Endothelial cell of umbilical vein (primary cell): ENCODE measurements at regions not wholly inside any gene's neighbourhood (a gene's known extent, or its start where the extent isn't known, plus 50 kb on each side); places are given as distances from the start of the nearest gene placed in this dataset.
"Not testable (repeated sequence)": the region's sequence is repeated elsewhere in the genome, so short reads cannot be mapped to it uniquely, and the experiment has no call there.

Source experiments
- BruUV-seq: library from RNA; stranded (reverse); fragments of 400-500 nt; replicated peaks from 2 replicates; lab custom pipeline; 2021; lab: Mats Ljungman, UMichigan
- CTCF ChIA-PET: fragments of 300-600, 350-600 bp; sonication (Branson Sonifier 250); formaldehyde crosslinking; loops from one replicate; lab custom pipeline; 2021; ENCODE audit warnings: antibody characterized with exemption, inconsistent platforms; lab: Charles Lee
- POLR2A ChIA-PET: fragments of 300-600, 350-600 bp; sonication (Branson Sonifier 250); formaldehyde crosslinking; loops from one replicate; lab custom pipeline; 2021; ENCODE audit warnings: antibody characterized with exemption, inconsistent platforms; lab: Charles Lee
- DNase-seq: peaks from one replicate; pipeline ENCODE4 v3.0.0-alpha.2; 2011; ENCODE audit warnings: low read depth, low spot score
- FAIRE-seq: peaks from 2 replicates; lab custom pipeline; 2011; peaks lifted over from hg19 to GRCh38; lab: Jason Lieb, UNC
- H2AFZ ChIP-seq: 2 replicates; pipeline ENCODE4 v1.6.0; 2012; ENCODE audit warnings: low read depth, low read length, control low read depth, inconsistent platforms
- H3K27ac ChIP-seq: 2 replicates; pipeline ENCODE4 v1.5.1; 2011; ENCODE audit warnings: low read depth, mild to moderate bottlenecking, control low read depth, low read length, moderate library complexity; ENCODE audit not compliant: insufficient read depth
- H3K27me3 ChIP-seq, 2 experiments: 2 replicates each; pipeline versions ENCODE4 v1.6.0 to v1.6.1; 2011; ENCODE audit warnings: low read length in 2 of 2, mixed read lengths in 1 of 2; ENCODE audit not compliant: control insufficient read depth in 2 of 2, insufficient read depth in 2 of 2
- H3K36me3 ChIP-seq, 2 experiments: 2 replicates in 1 of 2; 3 replicates in 1 of 2; pipeline ENCODE4 v1.5.1; 2011; ENCODE audit warnings: low read length in 2 of 2, mild to moderate bottlenecking in 1 of 2, moderate library complexity in 1 of 2; ENCODE audit not compliant: control insufficient read depth in 2 of 2, insufficient read depth in 2 of 2; ENCODE audit errors: extremely low read depth in 1 of 2
- H3K4me1 ChIP-seq: 3 replicates; pipeline ENCODE4 v1.5.1; 2011; ENCODE audit warnings: mild to moderate bottlenecking, low read length; ENCODE audit not compliant: control insufficient read depth, insufficient read depth; ENCODE audit errors: extremely low read depth
- H3K4me2 ChIP-seq: 2 replicates; pipeline ENCODE4 v1.6.1; 2011; ENCODE audit warnings: low read length, control low read depth, mixed read lengths; ENCODE audit not compliant: insufficient read depth
- H3K4me3 ChIP-seq, 3 experiments: fragments of 200-600 bp in 1 of 3; sonication (generic), shearing (Covaris generic) in 1 of 3; replicated peaks in 1 of 3; 2 replicates each; pipeline ENCODE4 v1.5.1; 2011 to 2016; ENCODE audit warnings: control low read depth in 3 of 3, low read length in 3 of 3, mild to moderate bottlenecking in 2 of 3, inconsistent platforms in 1 of 3, low read depth in 1 of 3, moderate library complexity in 1 of 3; ENCODE audit not compliant: insufficient read depth in 1 of 3
- H3K79me2 ChIP-seq: 2 replicates; pipeline ENCODE4 v1.6.0; 2012; ENCODE audit warnings: low read length, inconsistent platforms; ENCODE audit not compliant: control insufficient read depth, insufficient read depth
- H3K9ac ChIP-seq: replicated peaks from 2 replicates; pipeline ENCODE3; 2011; ENCODE audit warnings: low read length, control low read depth; ENCODE audit not compliant: insufficient read depth; ENCODE audit errors: extremely low read depth
- H3K9me1 ChIP-seq: replicated peaks from 3 replicates; pipeline ENCODE4 v1.6.0; 2011; ENCODE audit warnings: mild to moderate bottlenecking, low read length; ENCODE audit not compliant: control insufficient read depth, insufficient read depth; ENCODE audit errors: extremely low read depth
- H3K9me3 ChIP-seq: replicated peaks from 2 replicates; pipeline ENCODE4 v1.5.1; 2012; ENCODE audit warnings: low read length, inconsistent platforms; ENCODE audit not compliant: control insufficient read depth, insufficient read depth
- H4K20me1 ChIP-seq: replicated peaks from 2 replicates; pipeline ENCODE3; 2011; ENCODE audit warnings: mild to moderate bottlenecking, low read length; ENCODE audit not compliant: control insufficient read depth, insufficient read depth; ENCODE audit errors: extremely low read depth
- CTCF ChIP-seq, 2 donors: IDR thresholded peaks; 1 replicate in 1 of 2; 2 replicates in 1 of 2; pipeline ENCODE4 v1.5.1; 2011; ENCODE audit warnings: low read length in 2 of 2, mild to moderate bottlenecking in 2 of 2, moderate library complexity in 2 of 2, control low read depth in 1 of 2, inconsistent platforms in 1 of 2, low read depth in 1 of 2; ENCODE audit not compliant: insufficient read depth in 1 of 2; ENCODE audit errors: extremely low read depth in 1 of 2
- EZH2 ChIP-seq: IDR thresholded peaks from 2 replicates; pipeline ENCODE4 v1.6.1; 2012; ENCODE audit warnings: borderline replicate concordance, low read depth, mild to moderate bottlenecking, moderate library complexity, low read length, inconsistent platforms; ENCODE audit not compliant: severe bottlenecking
- FOS ChIP-seq: IDR thresholded peaks from 2 replicates; pipeline ENCODE4 v1.6.1; 2011; ENCODE audit warnings: mild to moderate bottlenecking, low read length, moderate library complexity, borderline replicate concordance; ENCODE audit not compliant: insufficient read depth
- GATA2 ChIP-seq: IDR thresholded peaks from 2 replicates; pipeline ENCODE4 v1.7.0; 2011; ENCODE audit warnings: low read depth, mild to moderate bottlenecking, moderate library complexity, mixed read lengths, low read length; ENCODE audit not compliant: insufficient read length, insufficient read depth
- JUN ChIP-seq: IDR thresholded peaks from 2 replicates; pipeline ENCODE4 v1.6.1; 2011; ENCODE audit warnings: borderline replicate concordance, low read depth; ENCODE audit not compliant: insufficient read length, insufficient read depth
- MAX ChIP-seq: IDR thresholded peaks from 2 replicates; pipeline ENCODE4 v1.6.1; 2011; ENCODE audit not compliant: insufficient read depth, insufficient read length
- MYC ChIP-seq: IDR thresholded peaks from one replicate; pipeline ENCODE4 v1.6.1; 2011; ENCODE audit warnings: mild to moderate bottlenecking, low read depth, low read length
- POLR2A ChIP-seq: IDR thresholded peaks from 2 replicates; pipeline ENCODE4 v1.6.1; 2012; ENCODE audit warnings: low read depth, mild to moderate bottlenecking, control low read depth, low read length
- POLR2AphosphoS5 ChIP-seq: IDR thresholded peaks from 2 replicates; pipeline ENCODE4 v1.6.1; 2012; ENCODE audit warnings: low read depth, mild to moderate bottlenecking, control low read depth, low read length, moderate library complexity; ENCODE audit not compliant: insufficient read depth
- dilution Hi-C: fragments of 300-500 bp; cut with MboI; formaldehyde crosslinking; loops from one replicate; pipeline ENCODE4 v1.15.0; 2019; ENCODE audit warnings: low sequenced_read_pairs; ENCODE audit not compliant: extremely low pct_ligation_motif_present
- intact Hi-C: fragments of 100-400 bp; cut with micrococcal nuclease; formaldehyde crosslinking; loops from one replicate; pipeline ENCODE4 v1.10.0; 2022

GRCh38 chr14:31913370-31913769 is 163.7 kb upstream of the ARHGAP5 start:
- H3K36me3 ChIP-seq: no peaks in the 10 kb centered on the region
- POLR2A ChIA-PET: no interaction called here
- dilution Hi-C loops (no loop called here), intact Hi-C loops (no loop called here)
- BruUV-seq: no TSS peak
- no peak for DNase-seq
- no peak overlapping the region for H3K27ac ChIP-seq
- H3K4me3 ChIP-seq: no peak overlapping the region
- H3K9ac ChIP-seq: no peak overlapping the region
- FAIRE-seq: no peak
- TF ChIP-seq POLR2AphosphoS5 (no peak), POLR2A (no peak), CTCF (IDR thresholded peaks at IDR 0.05; ENCODE audit: extremely low read depth in 1 of 2, insufficient read depth in 1 of 2, low read depth in 1 of 2, low read length in 2 of 2) (no peak), JUN (no peak), GATA2 (no peak), MAX (no peak), FOS (no peak), EZH2 (no peak), MYC (no peak)
- no peak overlapping the region for H3K4me2 ChIP-seq
- no peaks in the 10 kb centered on the region for H3K9me3 ChIP-seq
- no peak overlapping the region for H2AFZ ChIP-seq
- no peaks in the 10 kb centered on the region for H3K4me1 ChIP-seq
- CTCF ChIA-PET: no interaction called here
- H3K79me2 ChIP-seq: no peaks in the 10 kb centered on the region
- no peaks in the 10 kb centered on the region for H4K20me1 ChIP-seq
- H3K9me1 ChIP-seq: no peaks in the 10 kb centered on the region
- peaks cover 0 to 2% of the 10 kb centered on the region in 2 experiments for H3K27me3 ChIP-seq

GRCh38 chr14:31918289-31918688 is 158.8 kb upstream of the ARHGAP5 start:
- H3K4me3 ChIP-seq, DNase-seq, H3K9me3 ChIP-seq, dilution Hi-C loops, CTCF ChIA-PET, H4K20me1 ChIP-seq, FAIRE-seq, H2AFZ ChIP-seq, H3K9ac ChIP-seq, H3K9me1 ChIP-seq, H3K27me3 ChIP-seq, H3K27ac ChIP-seq, H3K36me3 ChIP-seq, BruUV-seq, intact Hi-C loops, H3K4me2 ChIP-seq, H3K79me2 ChIP-seq, POLR2A ChIA-PET, H3K4me1 ChIP-seq: not testable (repeated sequence)
